Parathyroid adenoma (tissue), 2 donors: ENCODE measurements at regions not wholly inside any gene's neighbourhood (a gene's known extent, or its start where the extent isn't known, plus 50 kb on each side); places are given as distances from the start of the nearest gene placed in this dataset.

Experiments used
- H2AFZ ChIP-seq: fragments of 300-600 bp; sonication (generic); one replicate; pipeline ENCODE4 v1.7.0; 2017; ENCODE audit warnings: antibody characterized with exemption, mild to moderate bottlenecking
- H3K27ac ChIP-seq: fragments of 300-600 bp; sonication (generic); one replicate; pipeline ENCODE4 v1.7.0; 2017
- H3K27me3 ChIP-seq: fragments of 300-600 bp; sonication (generic); one replicate; pipeline ENCODE4 v1.7.0; 2017; ENCODE audit warnings: low read length; ENCODE audit not compliant: control insufficient read depth, insufficient read depth
- H3K36me3 ChIP-seq: fragments of 300-600 bp; sonication (generic); one replicate; pipeline ENCODE4 v1.7.0; 2017; ENCODE audit warnings: low read length; ENCODE audit not compliant: control insufficient read depth, insufficient read depth
- H3K4me1 ChIP-seq: fragments of 300-600 bp; sonication (generic); one replicate; pipeline ENCODE4 v1.7.0; 2017; ENCODE audit warnings: control low read depth
- H3K4me2 ChIP-seq: fragments of 300-600 bp; sonication (generic); one replicate; pipeline ENCODE4 v1.7.0; 2017; ENCODE audit warnings: low read length
- H3K4me3 ChIP-seq: fragments of 300-600 bp; sonication (generic); one replicate; pipeline ENCODE4 v1.7.0; 2017; ENCODE audit warnings: low read depth, low read length
- H3K79me2 ChIP-seq: fragments of 300-600 bp; sonication (generic); one replicate; pipeline ENCODE4 v1.7.0; 2017; ENCODE audit warnings: control low read depth
- H3K9ac ChIP-seq: fragments of 300-600 bp; sonication (generic); one replicate; pipeline ENCODE4 v1.7.0; 2017; ENCODE audit warnings: mild to moderate bottlenecking
- H3K9me3 ChIP-seq: fragments of 300-600 bp; sonication (generic); one replicate; pipeline ENCODE4 v1.7.0; 2017; ENCODE audit warnings: low read length; ENCODE audit not compliant: control insufficient read depth
- CTCF ChIP-seq: fragments of 300-600 bp; sonication (generic); IDR thresholded peaks from one replicate; pipeline ENCODE4 v1.7.0; 2017; ENCODE audit warnings: antibody characterized with exemption, mild to moderate bottlenecking
- donor health status: primary hyperparathyroidism.

GRCh38 chr5:56419667-56420066, 186.5 kb upstream of the ANKRD55 start:
- H3K9ac ChIP-seq = no peak overlapping the region
- H3K36me3 ChIP-seq = no peaks in the 10 kb centered on the region
- no peak for TF ChIP-seq CTCF
- H3K4me1 ChIP-seq = peaks cover 18% of the 10 kb centered on the region
- no peaks in the 10 kb centered on the region for H3K9me3 ChIP-seq
- H3K4me2 ChIP-seq = no peak overlapping the region
- no peak overlapping the region for H2AFZ ChIP-seq
- no peaks in the 10 kb centered on the region for H3K27me3 ChIP-seq
- H3K27ac ChIP-seq = no peak overlapping the region
- no peak overlapping the region for H3K4me3 ChIP-seq
- no peaks in the 10 kb centered on the region for H3K79me2 ChIP-seq

DNA sequence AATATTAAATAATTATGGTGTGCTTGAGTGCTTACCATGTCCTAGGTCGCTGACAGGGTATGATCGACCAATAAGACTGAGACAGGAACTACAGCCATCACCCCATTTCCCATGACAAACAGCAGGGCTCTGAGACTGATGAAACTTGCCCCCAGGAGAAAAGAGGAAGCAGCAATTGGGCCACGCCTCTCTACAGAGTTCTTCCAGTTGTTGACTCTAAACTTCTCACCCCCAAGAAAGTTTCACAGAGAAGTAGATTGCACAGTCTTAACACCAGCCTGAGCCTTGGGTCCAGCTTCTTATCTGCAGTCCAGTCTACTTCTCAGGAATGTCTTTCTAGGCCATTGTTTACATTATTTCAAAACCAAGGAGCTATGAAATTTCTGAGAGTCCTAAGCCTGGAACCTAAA, 182.2 kb upstream of the ANKRD55 start:
- no peaks in the 10 kb centered on the region for H3K9me3 ChIP-seq

GRCh38 chr5:56414066-56414465, 180.9 kb upstream of the ANKRD55 start:
- no peaks in the 10 kb centered on the region for H3K79me2 ChIP-seq
- H3K9me3 ChIP-seq = no peaks in the 10 kb centered on the region
- H3K4me1 ChIP-seq = peaks cover 21% of the 10 kb centered on the region
- H3K4me2 ChIP-seq = no peak overlapping the region
- no peak for TF ChIP-seq CTCF
- no peaks in the 10 kb centered on the region for H3K27me3 ChIP-seq
- H3K27ac ChIP-seq = no peak overlapping the region
- H3K9ac ChIP-seq = no peak overlapping the region
- H3K36me3 ChIP-seq = no peaks in the 10 kb centered on the region
- no peak overlapping the region for H2AFZ ChIP-seq
- no peak overlapping the region for H3K4me3 ChIP-seq

More for the DNA sequence above, 182.2 kb upstream of the ANKRD55 start:
- peak overlapping the region; percentile 26 for H3K27ac ChIP-seq
- H3K36me3 ChIP-seq = no peaks in the 10 kb centered on the region
- peak overlapping the region; percentile 15 for H3K4me2 ChIP-seq
- no peak overlapping the region for H3K9ac ChIP-seq
- H3K4me1 ChIP-seq = peaks cover 14% of the 10 kb centered on the region
- peak overlapping the region; percentile 67 for H2AFZ ChIP-seq
- no peak for TF ChIP-seq CTCF
- H3K27me3 ChIP-seq = no peaks in the 10 kb centered on the region
- H3K79me2 ChIP-seq = no peaks in the 10 kb centered on the region
- H3K4me3 ChIP-seq = no peak overlapping the region

DNA sequence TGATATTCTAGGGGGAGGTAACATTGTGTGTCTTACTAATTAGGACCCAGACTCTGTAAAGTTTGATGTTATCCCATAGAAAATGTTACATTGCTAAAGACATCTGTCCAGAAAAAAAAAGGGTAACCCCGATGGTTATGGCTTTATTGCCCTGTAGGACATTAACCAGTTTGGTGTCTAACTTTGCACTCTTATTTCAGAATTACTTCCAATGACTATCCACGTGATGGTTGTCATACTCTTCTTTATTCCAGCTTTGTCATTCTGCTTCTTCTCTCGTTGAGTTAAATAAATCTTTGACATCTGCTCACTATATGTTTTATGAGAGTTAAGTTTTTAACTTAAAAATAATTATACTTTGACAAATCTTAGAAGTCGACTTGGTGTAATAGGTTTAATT, 180.4 kb upstream of the ANKRD55 start:
- no peak overlapping the region for H2AFZ ChIP-seq
- peaks cover 21% of the 10 kb centered on the region for H3K4me1 ChIP-seq
- H3K4me3 ChIP-seq = no peak overlapping the region
- no peaks in the 10 kb centered on the region for H3K79me2 ChIP-seq
- no peak overlapping the region for H3K4me2 ChIP-seq
- no peak overlapping the region for H3K27ac ChIP-seq
- no peak for TF ChIP-seq CTCF
- no peaks in the 10 kb centered on the region for H3K27me3 ChIP-seq
- no peaks in the 10 kb centered on the region for H3K9me3 ChIP-seq
- no peaks in the 10 kb centered on the region for H3K36me3 ChIP-seq
- H3K9ac ChIP-seq = no peak overlapping the region

- no peaks in the 10 kb centered on the region for H3K9me3 ChIP-seq
- no peak overlapping the region for H3K9ac ChIP-seq
- no peak for TF ChIP-seq CTCF
- H3K79me2 ChIP-seq = no peaks in the 10 kb centered on the region
- H2AFZ ChIP-seq = peak overlapping the region; percentile 67
- no peaks in the 10 kb centered on the region for H3K36me3 ChIP-seq
- no peak overlapping the region for H3K4me3 ChIP-seq
- H3K27ac ChIP-seq = peak overlapping the region; percentile 13
- H3K4me1 ChIP-seq = peaks cover 21% of the 10 kb centered on the region
- H3K4me2 ChIP-seq = no peak overlapping the region
- H3K27me3 ChIP-seq = no peaks in the 10 kb centered on the region
These were observed 179.7 kb upstream of the ANKRD55 start for GRCh38 chr5:56412601-56413379.
